Activated naive CD4-positive, alpha-beta T cell treated with anti-CD3 and anti-CD28 coated beads, Interleukin-2, amount 50 U/mL, for 16 hours (primary cell): ENCODE measurements at regions not wholly inside any gene's neighbourhood (a gene's known extent, or its start where the extent isn't known, plus 50 kb on each side); places are given as distances from the start of the nearest gene placed in this dataset.
A peak's percentile ranks its signal among the peaks of the same experiment; 100 is the strongest.
"Not testable (repeated sequence)": the region's sequence is repeated elsewhere in the genome, so short reads cannot be mapped to it uniquely, and the experiment has no call there.

Experiments used
- DNase-seq: peaks from one replicate; pipeline ENCODE4 v3.0.0-alpha.2; 2020

DNA sequence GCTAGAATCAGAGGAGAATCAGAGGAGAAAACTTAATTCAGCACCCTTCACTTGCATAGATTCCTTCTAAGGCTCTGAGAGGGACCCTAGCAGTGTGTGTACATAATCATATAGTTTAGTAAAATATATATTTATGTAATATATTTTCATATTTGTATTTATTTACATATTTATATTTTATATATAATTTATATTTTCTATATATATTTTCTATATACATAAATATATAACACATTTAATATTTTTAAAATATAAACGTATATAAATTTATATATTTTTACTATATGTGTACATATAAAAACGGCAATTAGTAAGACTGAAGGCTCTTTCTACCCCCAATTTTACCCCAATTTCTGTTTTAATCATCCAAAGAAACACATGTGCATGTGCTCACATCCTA is 80.3 kb downstream of the NXPE2 start:
- no peak for DNase-seq

DNA sequence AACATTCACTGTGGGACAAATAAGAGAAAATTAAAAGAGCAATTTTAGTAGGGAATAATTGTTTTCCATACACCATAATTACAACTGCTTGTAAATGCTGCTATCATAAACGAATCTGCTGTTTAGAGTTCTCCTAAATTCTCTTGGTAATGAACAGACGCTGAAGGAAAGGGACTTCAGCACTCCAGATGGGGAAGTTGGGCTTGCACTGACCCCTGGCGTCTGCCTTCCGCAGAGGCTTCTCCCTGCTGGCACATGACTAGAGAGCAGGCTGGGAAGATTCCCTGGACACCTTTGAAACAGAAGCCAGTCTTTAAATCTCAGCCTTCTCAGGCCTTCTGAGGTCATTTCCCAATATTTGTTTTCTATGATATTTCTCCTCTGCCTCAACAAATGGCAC is 84.1 kb downstream of the NXPE2 start:
- DNase-seq = peak; percentile 22

DNA sequence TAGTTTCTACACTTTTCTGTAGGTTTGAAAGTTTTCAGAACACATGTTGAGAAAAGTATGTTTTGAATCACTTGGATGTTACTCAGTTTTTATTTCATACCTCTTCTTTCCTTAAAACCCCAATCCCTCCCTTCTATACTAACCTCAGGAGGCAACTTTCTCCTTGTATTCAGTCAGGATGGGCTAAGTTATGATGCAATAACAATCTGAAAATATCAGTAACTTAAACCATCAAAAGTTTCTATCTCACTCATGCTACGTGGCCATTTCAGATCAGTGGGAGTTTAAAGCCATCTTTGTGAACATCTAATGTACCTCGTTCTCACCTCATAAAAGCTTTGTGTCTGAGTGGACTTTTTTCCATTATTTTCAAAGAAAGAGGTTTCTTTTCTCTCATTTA is 86.2 kb downstream of the NXPE2 start:
- DNase-seq = no peak

DNA sequence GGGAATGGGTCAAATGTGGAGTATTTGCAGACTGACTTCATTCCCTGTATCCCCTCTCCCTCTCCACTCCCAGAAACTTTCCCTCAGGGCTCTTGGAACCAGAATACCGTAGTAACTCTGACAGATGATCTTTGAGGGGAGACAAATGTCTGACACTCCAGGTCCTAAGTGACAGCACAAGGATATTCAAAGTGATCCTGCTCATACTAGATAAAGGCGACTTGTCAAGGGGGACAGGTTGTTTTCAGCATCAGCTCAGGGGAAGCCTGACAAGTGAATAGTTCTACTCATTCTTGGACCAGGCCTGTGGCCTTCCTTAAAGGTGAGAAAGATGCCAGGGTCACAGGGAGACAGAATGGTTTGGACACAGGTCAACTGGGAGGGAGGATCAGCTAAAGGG is 92.8 kb downstream of the NXPE2 start:
- no peak for DNase-seq

DNA sequence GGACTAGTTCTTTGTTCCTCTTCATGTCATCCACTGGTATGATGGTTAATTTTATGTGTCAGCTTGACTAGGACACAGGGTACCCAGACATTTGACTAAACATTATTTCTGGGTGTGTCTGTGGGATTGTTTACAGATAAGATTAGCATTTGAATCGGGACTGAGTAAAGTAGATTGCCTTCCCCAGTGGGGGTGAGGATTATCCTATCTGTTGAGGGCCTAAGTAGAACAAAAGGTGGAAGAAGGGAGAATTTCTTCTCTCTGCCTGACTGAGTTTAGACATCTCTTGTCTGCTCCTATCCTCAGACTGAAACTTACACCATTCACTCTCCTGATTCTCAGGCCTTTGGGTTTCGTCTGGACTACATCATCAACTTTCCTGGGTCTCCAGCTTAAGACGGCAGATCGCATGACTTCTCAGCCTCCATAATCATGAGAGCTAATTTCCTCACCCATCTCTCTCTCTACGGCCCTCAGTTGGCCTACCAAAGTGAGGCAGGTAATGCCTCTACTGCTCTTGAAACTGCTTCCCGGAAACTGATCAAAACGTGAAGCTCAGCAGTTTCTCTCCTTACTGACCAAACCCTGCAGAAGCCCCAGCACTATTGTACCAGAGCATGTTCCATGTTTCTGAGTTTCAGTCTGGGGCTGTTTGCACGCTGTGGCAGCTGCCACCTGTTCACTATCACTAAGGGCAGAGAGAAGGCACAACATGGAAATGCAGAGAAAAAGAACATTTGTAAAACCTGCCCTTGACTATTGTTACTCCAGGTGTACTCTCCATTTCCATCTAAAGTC is 95.4 kb downstream of the NXPE2 start:
- DNase-seq = no peak

DNA sequence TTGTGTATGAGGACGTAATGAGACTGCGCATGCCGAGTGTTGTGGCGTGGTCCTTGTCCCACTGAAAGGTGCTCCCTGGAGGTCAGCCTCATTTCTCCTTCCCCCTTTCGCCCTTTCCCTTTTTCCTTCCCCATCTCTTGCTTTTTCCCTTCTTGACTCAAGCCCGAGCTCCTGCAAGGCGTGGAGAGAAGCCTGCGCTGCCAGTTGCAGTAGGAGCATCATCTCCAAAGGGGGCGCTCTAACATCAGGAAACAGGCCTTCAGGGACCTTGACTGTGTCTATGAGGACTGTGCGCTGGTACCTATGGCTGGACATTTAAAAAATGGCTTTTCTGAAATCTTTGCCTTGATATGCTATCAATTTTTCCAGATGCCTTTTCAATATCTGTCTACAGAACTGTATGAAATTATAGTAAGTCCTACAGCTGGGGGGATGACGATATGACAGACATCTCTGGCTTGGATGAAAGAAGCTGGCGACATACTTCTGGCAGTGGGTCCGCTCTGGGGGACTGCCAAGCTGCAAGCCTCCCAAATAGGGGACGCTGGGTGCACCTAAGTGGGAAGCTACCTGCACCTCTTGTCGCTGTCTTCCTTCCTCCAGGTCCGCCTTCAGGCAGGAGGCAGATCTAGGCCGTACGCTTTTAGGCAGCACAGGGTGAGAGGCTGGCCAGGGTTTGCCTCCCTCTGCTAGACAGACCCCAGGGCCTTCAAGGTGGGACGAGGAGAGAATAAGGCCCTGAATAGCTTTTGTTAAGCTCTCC is 96.5 kb downstream of the NXPE2 start:
- DNase-seq = no peak

DNA sequence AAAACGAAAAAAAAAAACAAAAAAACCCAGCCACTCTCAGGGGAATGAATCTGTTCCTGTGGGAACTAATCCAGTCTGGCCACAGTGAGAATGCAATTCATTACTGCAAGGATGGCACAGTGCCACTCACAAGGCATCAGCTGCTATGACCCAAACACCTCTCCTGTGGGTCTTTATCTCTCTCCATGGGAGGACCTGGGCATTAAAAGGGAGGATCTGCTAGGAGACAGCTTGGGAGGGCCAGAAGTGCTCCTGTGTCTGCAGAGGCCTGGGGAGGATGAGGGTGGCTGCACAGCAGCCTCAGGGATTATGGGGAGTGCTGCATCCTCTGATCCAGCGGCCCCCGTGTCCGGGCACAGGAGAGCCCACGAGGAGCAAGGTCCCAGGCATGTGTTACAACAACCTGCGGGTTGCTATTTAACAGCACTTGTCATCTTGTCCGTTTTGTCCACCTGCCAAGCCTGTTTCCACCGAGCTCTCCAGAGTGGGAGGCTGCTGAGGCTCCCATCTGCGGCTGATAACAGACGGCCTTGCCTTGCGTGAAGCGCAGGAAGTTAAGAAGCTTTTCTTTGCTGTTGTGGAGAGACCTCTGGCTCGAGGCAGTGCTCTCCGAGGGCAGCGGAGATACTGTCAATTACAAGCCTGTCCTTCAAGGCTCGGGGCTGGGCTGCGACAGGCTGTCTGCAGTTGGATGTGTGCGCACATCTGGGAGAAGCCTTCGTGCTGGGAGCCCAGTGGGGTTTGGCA is 97.7 kb downstream of the NXPE2 start:
- no peak for DNase-seq

DNA sequence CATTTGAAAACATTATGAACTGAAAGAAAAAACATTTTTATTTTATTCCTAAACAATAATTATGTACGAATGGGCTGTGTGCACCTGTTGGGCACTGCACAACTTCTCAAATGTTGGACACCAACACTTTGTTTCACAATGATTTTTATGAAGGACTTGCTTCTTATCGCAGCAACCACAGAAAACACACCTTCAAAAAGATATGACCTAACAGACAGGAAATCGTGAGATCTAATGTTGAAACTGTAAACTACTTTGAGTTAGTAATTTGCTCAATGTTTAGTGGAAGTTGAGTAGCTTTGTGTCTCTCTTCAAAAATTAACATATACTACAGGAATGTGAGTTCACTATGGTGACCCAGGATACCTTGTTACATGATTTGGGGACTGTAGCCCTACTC is 98.6 kb downstream of the NXPE2 start:
- no peak for DNase-seq

DNA sequence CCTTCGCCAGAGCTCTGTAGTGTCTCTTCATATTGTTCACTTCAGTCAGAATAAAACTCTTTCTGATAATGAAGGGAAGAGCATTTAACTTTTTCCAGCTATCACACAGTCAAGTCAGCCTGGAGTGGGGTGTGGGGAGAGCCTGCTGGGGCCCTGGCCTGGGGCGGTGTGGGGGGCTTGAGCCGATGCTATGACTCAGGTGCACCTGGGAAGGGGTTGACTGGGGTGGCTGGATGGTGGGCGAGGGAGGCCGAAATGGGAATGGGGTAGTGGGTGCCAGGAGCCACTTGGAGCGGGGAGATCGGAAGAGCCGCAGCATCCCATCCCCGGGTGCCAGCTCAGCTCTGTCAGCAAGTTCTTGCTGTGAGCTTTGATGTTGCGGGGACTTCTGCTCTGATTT is 100.9 kb downstream of the NXPE2 start:
- no peak for DNase-seq

DNA sequence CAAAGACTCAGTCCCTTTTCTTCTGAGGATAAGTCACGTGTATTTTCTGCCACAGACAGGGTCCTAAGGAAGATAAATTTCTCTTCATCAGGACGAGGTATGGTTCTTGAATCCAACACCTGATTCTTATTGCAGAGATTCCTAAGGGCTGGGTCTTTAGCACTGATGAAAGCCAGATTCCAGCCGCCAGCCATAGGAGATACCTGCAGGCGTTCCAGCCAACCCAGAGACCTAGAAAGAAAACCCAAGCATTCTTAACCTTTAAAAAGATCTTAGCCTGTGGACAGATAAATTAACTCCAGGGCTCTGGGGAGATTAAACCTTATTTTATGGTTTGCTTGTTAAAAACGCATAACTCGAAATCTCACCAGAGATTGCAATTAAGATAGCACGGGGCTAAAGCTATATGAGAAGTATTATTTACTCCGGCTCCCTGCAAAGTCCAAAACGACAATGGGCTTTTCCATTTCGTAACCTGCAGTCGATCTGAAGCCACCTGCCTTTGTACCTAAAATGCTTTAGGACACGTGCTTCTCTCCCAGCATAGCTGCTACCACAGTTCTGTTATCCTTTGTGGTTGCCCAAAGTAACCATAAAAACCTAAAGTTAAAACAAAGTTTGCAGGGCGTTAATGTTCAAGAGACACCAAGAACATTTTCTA is 104.5 kb downstream of the NXPE2 start:
- no peak for DNase-seq

DNA sequence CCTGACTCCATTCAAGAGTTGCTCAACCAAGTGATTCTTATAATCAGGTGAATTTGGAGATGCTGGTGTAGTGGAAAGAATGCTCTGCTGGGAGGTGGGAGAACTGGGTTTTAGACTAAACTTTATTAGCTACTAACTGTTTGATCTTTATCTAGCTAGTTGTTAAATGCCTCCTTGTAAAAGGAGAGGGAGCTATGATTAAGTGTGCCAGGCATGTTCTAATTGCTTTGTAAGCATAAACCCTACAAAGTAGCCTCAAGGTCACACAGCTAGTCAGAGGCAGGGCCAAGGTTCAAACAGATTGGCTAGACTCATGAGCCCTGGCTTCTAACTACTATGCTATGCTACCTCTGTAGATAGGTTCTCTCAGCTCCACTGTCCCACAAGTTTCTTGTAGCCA is 105.5 kb downstream of the NXPE2 start:
- no peak for DNase-seq

DNA sequence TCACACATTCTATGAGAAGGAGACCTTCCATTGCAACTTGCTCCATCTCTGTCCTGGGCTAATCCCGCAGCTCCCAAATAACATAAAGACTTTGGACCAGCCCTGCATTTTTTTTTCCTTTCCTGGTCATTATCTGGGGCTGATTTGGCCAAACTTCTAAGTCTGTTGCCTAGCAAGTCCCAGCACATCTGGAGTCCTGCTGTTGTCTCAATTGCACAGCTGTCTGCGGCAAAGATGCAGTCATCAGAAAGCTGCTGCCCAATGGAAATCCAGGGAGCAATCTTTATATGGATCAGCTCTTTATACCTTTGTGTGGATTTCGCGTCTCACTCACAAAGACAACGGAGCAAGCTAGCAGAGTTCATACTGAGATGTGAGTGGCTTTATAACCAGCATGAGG is 105.9 kb downstream of the NXPE2 start:
- DNase-seq = no peak

DNA sequence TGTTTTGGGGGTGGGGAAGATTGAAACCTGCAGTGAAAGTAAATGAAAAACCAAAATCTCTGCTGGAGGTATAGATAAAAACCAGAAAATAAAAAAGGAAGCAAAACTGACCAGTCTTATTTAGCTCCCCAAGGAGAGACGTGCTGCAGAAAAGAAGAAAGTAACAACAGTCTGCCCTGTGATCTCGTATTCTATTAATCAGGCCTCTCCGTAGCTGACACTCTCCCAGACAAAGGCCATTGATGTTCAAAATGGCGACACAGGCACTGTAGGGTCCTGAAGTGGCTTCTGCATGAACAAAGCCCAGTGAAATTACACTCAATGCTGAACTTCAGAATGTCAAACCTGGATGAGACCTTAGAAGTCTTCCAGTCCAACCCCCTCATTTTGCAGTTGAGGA is 106.6 kb downstream of the NXPE2 start:
- no peak for DNase-seq

DNA sequence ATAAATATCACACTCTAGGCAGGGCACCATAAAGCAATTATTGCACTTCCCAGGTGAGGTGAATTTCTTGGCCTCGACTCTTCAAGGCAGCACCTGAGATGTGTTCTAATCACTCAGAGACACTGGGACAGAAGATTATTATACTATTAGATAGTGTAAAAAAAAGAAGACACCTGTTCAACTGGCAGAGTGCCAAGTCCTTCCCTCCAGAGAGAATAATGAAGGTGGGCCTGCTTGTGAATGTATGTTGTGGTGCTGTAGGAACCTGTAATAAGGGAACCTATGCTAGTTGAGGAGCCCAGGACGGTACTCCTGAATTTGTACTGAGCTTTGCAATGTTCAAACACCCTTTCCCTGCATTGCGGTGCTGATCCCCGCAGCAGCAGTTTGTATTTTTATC is 107.5 kb downstream of the NXPE2 start:
- DNase-seq = no peak

DNA sequence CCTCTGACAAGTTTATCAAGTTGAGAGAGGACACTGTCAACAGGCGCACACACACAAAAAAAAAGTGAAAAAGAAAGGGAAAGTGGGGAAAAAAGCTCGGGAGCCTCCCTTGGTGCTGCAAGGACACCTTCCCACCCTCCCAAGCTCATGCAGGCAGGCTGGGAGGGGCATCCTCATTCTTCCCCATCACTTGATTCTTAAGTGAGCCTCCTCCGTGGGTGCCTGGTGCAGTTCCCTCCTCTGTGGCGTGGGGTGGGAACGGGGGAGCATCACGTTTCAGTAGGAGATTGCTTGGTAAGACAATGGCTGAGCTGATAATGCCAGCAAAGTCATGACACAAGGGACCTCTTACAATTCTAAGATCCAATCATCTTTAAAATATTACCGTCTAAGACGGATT is 108.8 kb downstream of the NXPE2 start:
- DNase-seq = no peak

DNA sequence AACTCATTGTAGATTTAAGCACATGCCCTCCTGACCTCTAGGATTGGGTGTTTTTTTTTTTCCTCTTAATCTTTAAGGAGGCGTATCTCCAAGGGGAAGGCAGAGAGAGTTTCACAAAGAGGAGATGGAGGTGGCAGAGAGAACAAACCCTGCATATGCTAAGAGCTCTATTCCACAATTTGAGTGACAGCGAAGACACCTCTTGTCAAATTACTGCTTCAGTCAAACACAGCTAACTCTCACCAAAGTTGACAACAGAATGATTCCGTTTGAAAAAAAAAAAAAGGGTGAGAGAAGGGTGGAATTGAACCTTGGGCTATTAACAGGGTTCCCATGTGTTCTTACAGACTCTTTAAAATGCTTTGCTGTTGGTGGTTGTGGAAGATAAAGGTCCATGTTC is 112.6 kb downstream of the NXPE2 start:
- no peak for DNase-seq

DNA sequence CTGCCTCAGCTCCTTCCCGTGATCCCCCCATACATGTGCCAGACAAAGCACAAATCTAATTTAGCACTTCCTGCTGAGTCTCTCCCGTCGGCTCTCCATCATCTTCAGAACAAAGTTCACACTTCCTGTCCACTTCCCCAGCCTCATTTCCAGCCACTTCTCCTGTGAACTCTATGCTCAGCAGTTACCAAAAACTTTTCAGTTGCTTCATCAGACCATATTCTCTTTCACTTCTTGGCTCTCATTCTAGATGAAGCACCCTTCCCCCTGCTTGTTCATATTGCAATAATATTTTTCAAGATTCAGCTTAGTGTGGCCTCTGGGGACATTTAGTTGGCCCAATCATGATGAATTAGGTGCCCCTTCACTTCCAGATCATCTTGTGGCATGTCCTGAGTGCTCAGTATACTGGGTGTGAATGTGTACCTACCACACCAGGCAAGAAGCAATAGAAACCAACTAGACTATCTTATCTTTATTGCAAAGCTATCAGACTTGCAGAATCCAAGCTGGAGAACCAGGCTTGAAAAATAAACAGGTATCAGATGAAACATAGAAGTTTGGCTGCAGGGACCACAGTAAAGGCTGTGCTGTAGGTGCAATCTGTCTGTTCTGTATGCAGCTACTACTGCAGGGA is 115.8 kb downstream of the NXPE2 start:
- no peak for DNase-seq

DNA sequence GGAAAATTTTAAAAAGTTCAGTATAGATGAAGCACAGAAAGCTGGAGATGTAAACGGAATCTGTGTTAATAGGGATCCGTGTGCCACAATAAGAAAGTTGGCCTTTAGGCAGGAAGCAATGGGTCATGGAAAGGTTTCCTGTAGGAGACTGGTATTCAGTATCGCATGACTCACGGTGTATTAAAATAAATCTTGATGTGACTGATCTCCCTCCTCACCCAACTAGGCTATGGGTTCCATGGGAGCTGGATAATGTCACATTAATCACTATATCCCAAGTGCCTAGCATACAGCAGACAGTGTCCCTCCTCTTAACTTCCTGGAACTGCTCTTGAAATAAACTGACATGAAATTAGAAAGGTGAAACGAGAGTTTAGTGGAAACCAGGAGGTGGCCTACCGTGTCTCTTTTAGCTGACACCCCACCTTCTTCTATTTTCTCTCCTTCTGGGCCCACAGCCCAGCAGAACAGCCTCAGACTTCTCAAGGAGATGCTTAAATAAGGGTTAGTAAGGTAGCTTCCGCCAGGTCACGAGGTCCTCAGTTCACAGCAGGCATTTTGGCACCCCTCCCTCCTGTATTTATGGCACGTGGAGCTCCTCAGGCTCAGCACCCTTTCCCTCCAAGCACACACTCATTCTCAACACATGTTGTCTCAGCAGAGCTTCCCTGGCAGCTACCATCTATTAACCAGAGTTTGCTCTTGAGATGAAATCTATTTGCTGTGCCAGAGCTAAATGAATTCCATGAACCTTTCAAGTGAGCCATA is 118.8 kb downstream of the NXPE2 start:
- no peak for DNase-seq

DNA sequence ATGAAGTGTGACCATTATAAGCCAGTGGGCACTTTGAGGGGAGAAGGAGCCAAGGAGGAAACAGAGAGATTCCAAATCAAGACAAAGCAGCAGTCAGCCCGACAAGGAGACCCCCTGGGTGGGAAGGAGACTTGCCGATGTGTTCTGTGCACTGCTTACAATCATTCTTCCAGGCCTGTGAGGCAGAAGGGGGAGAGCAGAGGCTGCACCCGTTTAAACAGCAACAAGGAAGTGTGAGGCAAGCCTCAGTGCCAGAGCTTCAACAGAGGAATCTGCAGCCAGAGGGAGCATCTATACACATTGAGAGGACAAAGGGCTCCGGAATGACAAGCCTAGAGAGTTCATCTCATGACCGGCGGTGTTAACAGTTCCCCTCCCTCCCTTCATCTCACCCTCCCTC is 121.1 kb downstream of the NXPE2 start:
- no peak for DNase-seq

DNA sequence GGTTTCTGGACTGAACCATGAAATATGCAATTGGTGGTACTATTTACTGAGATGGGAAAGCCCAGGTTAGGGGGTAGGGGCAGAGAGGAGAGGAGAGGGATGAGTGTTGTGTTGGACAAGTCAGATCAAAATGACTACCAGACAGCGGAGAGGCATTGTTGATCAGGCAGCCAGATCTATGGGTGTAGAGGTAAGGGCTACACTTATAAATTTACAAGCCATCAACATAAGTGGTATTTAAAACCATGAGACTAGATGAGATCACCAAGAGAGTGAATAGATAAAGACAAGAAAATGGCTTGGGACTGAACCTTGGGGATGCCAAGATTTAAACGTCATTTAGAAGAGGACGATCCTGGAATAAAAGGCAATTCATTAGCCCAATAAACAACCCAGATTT is 123.4 kb downstream of the NXPE2 start:
- DNase-seq = no peak

DNA sequence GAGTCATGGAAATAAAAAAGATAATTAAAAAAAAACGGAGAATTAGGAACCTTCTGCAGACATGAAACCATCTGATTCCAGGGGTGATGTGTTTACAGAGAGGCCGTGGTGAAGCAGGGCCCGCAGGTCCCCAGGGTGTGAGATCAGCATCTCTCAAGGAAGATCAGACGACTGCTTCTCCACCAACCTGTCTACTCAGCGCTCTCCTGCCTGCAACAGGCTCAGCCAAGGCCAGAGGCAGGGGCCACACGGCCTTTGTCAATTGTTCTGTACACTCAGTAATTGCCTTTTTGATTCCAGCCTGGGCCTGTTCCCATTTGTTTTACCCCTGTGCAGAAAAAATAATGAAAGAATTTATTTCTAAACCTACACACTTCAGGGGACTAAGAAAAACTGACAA is 124.6 kb downstream of the NXPE2 start:
- no peak for DNase-seq

DNA sequence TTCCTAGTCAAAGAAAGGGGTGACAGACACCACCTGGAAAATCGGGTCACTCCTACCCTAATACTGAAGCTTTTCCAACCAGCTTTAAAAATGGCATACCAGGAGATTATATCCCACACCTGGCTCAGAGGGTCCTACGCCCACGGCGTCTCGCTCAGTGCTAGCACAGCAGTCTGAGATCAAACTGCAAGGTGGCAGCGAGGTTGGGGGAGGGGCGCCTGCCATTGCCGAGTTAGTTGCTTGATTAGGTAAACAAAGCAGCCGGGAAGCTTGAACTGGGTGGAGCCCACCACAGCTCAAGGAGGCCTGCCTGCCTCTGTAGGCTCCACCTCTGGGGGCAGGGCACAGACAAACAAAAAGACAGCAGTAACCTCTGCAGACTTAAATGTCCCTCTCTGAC is 127.1 kb downstream of the NXPE2 start:
- not testable (repeated sequence) for DNase-seq
